Putamen (tissue), 1 donor: ENCODE measurements at regions not wholly inside any gene's neighbourhood (a gene's known extent, or its start where the extent isn't known, plus 50 kb on each side); places are given as distances from the start of the nearest gene placed in this dataset.
"Not testable (repeated sequence)": the region's sequence is repeated elsewhere in the genome, so short reads cannot be mapped to it uniquely, and the experiment has no call there.

Experiments
- DNase-seq: peaks from one replicate; pipeline ENCODE4 v3.0.0-alpha.2; 2016; ENCODE audit warnings: low spot score

DNA sequence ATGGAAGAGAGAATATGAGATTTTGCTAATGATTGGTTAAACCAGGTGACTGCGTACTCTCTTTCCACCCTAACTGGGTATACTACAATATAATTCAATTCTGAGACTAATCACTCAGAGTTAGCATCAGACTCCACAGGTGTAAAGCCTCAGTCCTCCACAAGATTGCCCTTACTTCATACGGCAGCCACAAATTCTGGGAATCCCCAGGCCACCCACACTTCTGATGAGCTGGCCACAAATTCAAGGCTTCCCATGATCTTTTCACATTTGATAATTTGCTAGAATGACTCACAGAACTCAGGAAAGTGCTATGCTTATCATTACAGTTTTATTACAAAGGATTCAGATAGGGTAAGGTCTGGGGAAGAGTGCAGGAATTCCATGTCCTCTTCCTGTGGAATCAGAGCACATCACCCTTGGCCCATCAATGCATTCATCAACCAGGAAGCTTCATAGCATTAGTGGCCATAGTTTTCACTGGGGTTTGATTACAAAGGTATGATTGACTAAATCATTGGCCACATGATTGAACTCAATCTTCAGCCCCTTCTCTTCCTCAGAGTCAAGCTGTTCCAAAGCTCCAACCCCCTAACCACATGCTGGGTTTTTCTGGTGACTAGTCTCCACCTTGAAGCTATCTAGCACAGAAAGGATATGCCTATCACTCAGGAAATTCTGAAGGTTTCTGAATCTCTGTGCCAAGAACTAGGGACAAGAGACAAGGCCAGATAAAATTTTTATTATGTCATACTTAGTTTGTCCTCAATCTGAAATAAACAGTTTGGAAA lies 131.7 kb downstream of the HHIPL2 start:
- DNase-seq: no peak

DNA sequence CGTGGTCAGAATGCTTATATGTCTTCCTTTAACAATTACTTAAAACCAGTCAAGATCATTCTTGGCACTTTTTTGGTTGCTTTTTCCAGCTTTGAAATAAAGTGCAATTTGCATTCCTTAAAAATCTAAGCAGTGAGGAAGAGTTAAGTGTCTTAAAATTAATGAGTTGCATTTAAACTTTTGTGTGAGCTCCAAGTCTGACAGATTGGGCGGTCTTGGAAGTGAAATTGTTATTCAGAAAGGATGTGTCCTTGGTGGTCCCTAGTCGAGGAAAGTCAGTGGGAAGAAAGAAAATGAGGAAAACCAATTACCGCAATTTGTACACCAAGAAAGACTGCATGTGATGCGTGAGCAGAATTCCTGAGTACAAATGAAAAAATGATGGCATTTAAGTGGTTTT lies 132.5 kb downstream of the HHIPL2 start:
- no peak for DNase-seq

DNA sequence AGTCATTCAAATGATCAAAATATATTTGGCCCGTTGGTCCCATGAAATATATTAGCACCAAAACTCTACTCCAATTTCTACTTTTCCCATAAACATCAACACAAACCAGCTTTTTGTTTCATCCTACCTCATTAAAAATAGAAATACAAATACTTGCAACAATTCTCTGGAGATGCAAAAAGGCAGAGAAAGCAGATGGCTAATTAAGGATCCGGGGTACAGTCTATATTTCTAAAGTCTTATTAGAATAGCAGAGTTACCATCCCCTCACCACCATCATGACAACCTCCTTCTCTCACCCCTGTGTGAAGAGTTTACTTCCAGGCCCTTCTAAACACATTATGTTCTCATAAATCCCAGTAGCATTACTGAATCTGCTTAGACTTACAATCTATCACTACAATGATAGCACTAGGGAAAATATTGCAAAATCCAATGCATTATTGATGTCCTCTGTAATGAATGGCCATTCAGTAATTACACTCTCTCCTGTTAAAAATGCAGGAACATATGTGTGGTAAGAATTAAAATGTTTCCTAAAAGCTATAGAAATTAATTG lies 133.8 kb downstream of the HHIPL2 start:
- no peak for DNase-seq

DNA sequence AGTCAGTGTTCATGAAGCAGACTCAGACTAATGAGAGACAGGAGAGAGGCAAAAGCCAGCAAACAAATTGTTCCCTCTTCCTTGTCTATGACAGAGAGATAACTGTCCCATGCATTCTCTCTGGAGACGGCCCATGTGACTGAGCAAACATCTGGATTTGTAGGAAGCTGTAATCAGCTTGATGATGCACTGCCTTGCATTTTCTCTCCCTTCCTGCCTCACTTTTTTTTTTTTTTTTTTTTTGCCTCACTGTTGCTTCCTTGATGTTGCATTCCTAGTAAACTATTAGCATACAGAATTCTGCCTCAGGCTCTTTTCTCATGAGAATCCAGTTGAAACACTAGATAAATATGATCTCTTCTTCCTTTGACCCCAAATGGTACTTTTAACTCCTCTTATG lies 134.5 kb downstream of the HHIPL2 start:
- no peak for DNase-seq

DNA sequence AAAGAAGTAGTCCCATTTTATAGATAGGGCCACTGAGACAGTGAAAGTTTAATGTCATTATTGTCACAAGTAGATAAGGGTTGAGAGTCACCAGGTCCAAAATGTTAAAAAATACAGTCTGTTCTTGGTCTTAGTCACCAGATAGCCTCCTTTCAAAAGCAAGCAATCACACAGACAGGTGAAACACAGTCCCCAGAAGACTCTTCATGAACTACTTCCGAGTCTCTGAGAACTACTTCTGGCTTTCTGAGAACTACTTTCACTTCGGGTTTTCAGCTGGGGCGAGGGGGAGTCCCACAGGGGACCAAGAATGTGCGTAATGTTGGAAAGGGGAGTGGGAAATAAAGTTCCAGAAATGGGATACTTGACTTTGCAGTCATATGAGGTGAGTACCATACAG lies 143.2 kb downstream of the HHIPL2 start:
- no peak for DNase-seq

DNA sequence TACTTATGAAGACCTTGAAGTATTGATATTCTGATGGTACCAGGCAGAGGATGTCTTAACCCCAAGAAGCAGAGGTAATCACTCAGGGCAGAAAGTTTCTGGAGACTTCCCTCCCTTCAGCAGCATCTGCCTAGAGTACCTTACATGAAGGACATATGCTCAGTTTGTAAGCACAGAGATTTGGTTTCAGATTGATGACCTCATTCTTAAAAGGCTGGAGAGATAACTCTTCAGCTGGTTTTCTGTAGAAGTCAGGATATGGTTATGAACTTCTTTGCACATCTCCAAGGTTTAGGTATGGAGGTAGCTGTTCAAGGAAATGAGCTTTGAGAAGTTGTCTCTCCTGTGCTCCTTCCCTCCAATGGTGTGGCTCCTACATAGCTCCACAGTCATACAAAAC lies 148.7 kb downstream of the HHIPL2 start:
- no peak for DNase-seq

DNA sequence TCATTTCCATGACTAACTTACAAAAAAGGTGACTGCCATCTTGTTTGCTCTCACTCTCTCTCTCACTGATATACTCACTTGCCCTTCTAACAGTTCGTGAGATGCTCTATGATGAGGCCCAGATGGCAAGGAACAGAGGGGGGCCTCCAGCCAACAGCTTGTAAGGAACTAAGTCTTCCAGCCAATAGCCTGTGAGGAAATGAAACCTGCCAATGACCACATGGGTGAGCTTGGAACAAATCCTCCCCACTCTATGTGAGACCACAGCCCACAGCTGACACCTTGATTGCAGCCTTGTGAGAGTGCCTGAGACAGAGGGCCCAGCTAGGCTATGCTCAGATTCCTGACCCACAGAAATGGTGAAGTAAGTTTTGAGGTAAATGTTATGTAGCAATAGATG lies 153.7 kb downstream of the HHIPL2 start:
- no peak for DNase-seq

DNA sequence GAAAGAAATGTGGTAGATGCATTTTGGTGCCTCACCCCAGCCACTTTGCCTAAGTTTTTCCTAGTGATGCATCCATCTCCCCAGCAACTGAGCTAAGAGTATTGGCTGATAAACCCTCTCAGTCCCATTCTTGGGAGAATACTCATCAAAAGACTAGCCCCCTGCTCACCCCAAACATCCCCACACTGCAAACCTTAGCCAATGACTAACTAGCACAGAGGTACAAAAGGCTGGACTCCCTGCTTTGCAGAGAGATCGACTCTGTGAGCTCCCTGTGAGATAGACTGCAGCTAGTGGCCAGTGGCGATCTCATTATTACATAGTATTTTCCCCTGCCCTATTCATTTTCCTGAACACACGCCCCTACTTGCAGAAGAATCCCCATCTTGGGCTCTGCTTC lies 155.3 kb downstream of the HHIPL2 start:
- DNase-seq: no peak

DNA sequence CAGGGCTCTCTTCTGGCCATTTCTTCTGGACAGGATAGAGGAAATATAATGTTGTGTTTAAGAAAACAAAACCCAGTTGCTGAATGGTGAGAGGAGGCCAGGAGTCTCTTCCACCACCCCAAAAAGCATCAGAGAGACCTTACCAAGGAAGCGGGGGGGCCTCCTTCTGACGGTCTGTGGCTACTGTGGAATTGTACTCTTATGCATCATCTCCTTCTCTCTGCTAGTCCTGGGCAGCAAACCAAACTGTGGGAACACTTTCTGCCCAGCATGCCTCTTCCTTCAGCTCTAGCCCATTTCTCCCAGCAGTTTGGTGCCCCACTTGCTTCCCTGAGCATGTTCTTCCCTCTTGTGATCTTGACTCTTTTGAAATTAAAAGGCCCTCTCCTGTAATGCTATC lies 157.7 kb downstream of the HHIPL2 start:
- DNase-seq: no peak

DNA sequence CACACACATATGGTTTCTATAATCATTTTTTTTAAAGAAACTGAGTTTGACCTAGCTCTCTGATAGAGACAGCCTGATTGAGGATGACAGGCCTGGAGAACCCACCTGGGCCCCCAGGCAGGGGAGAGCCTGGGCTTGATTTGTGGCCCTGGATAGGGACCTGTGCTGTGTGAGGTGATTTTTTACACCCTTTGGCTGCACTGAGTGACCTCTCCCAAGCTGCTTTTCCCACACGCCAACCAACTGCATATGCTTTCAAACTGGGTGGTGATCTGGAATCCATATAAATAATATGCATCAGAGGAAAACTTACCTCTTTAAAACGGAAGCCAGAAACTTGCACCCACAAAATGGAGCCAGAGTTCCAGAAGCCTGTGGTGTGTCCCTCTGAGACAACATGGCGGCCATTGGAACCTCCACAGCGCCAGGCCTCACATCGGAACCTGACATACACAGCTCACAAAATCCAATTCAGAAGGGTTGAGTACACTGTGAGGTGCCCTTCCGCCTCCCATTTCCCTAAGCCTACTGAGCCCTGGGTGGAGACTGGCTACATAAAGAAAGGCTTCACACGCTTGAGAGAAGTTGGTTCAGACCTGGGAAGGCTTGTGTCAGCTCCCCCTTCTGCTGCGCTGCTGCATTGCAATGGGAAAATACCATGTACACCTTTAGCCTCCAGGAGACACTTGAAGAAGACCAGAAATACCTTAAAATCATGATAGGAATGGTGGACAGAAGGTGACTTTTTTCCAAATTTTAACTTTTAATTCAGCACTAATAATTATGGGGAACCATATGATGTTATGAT lies 160.7 kb downstream of the HHIPL2 start:
- DNase-seq: no peak

DNA sequence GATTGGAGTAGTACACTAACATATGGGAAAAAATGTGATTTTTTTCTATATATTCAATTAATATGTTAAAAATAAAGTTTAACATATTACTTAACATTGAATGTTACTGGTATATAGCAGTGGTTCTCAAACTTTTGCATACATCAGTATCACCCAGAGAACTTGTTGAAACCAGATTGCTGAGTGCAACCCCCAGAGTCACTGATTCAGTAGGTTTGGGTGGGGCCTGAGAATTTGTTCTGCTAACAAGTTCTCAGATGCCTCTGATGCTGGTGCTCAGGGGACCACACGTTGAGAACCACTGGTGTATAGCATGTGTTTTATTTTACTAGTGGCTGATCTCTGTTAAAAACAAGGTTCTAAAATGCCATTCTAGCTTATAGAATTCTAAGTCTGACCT lies 161.9 kb downstream of the HHIPL2 start:
- no peak for DNase-seq

DNA sequence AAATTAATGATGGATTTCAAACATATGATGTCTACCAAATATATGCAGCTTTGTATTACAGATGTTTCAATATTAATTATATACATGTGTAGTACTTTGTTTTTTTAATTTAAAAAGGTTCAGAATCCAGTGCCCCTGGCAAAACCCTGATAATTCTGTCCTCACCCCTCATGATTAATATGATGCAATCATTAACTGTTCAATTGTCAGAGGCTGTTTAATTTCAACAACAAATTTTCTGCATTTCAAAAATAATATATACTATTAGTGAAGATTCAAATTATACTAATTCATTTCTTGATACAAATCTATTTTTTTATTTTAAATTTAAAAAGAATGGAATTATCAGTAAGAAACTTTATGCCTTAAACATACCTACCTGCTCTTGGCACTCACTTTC lies 162.6 kb downstream of the HHIPL2 start:
- no peak for DNase-seq

DNA sequence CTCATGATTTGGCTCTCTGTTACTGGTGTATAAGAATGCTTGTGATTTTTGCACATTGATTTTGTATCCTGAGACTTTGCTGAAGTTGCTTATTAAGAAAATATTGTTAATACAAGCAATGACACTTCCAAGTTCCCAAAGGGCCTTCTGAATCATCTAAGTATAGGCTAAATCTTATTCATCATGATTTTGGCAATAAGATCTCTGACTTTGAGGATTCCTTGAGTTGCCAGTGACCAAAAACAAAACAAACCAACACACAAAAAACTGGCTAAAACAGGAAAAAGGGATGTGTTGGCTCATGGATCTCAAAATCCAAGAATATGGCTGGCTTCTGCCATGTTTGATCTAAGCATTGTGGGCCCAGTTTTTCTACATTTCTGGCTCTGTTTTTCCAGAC lies 163.4 kb downstream of the HHIPL2 start:
- no peak for DNase-seq

DNA sequence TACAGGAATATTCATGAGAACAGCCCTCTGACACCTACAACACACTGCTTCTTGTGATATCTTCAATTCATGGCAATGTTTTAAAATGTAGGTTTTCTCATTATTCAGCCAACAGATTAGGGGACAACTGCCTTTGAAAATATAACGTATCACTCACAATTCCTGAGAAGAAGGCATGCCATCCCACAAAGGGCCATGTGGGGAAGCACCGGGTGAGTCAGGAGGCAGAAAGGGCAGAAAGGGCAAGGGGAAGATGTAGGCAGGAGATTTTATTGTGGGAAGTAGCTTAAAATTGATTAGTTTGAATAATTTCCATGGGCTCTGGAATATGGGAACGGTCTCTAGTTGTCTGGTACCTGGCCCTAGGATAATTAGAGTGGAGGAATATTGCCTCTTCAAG lies 165.7 kb downstream of the HHIPL2 start:
- DNase-seq: no peak

DNA sequence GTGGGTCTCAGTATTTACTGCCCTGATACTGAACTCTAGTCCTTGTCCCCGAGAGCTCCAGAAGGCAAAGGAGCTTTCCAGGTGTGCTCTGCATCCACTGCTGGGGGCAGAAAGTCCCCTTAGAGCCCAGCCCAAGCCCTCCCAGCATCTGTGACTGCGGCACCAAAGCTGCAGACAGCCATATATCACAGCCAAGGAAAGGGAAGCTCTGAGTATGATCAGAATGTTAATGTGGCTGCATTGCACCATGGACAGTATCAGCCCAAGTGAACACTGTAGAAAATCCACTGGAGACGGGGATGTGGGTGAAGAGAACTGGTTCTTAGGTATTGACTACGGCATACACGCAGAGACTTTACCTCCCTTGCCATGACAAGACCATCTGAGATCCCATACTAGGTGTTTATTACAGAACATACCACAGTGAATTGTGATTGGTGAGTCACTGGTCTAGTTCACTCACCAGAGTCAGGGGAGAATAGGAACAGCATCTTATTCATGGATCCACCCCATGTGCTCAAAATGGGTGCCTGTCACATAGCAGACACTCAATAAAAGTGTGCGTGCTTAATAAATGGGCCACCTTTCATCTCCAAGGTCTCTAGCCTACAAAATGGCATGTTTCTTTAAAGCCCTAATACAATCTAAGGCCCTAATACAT lies 170.3 kb downstream of the HHIPL2 start:
- DNase-seq: no peak

DNA sequence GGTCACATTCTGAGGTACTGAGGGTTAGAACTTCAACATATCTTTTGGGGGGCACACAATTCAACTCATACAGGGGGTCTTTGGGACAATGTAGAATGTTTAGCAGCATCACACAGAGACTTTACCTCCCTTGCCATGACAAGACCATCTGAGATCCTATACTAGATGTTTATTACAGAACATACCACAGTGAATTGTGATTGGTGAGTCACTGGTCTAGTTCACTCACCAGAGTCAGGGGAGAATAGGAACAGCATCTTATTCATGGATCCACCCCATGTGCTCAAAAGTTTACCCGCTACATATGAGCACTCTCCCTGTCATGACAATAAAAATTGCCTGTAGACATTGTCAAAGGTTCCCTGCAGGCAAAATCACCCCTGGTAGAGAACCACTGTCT lies 171.1 kb downstream of the HHIPL2 start:
- DNase-seq: not testable (repeated sequence)

DNA sequence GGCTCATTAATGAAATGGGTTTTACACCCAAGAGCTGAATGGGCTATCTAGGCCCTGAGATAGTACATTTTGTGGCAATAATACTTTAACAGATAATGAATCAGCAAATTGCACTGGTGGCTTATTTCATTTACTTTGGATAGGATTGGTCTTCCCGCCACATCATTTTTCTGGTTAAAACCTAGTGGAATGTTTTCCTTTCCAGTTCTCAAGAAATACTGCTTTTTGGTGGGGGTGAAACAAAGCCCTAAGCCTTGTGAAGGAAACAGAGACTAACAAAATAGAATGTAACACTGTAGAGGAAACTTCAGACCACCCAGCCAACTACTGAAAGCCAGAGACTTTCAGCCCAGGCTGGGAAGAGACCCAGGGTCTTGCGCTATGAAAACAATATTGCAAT lies 172.2 kb downstream of the HHIPL2 start:
- DNase-seq: no peak

DNA sequence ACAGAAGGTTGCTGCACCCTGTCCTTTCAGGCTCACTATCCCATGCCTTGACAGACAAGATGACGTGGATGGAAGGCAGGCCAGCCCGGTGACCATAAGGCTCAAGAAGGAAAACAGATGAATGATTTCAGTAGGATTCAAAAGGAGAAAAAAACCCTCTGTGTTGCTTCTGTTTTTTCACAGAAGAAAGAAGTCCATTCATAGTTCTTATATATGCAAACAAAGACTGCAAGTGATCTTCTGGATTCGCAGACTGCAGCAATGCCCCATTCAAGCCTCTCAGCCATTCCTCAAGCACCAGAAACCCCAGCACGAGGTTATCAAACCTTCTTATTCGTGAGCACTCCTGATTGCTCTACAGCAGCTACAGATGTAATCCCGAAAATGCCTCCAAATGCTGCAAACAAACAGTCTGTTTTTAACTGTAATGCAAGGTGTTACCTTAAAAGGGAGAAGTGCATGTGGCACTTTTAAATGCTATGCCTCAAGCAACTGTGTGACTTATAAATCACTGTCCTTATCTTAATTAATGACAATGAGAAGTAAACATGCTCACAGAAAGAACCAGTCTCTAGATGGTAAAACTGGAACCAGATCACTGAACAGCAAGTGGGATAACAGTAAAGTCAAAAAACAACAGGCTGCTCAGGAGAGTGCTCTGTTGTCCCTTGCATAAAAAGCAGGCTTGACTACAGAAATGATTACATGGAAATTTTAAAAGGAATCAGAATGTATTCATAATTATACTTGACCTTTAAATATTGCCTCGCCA lies 173.9 kb downstream of the HHIPL2 start:
- DNase-seq: no peak

DNA sequence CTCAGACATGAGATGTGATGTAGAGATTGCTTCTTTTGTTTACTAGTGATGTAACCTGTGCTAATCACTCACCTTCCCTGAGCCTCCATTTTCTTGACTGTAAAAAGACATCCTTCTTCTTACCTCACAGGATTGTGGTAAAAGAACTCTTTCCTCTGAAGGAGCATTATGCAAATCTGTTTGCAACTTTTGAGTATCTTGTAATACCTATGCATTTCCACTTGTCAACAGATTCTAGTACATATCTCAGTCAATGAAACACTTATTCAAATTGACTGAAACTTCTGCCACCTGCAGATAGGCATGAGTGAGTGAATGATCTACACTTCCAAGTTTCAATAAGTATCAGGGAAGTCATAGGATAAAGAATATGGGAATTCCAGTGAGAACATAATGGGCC lies 174.7 kb downstream of the HHIPL2 start:
- no peak for DNase-seq

DNA sequence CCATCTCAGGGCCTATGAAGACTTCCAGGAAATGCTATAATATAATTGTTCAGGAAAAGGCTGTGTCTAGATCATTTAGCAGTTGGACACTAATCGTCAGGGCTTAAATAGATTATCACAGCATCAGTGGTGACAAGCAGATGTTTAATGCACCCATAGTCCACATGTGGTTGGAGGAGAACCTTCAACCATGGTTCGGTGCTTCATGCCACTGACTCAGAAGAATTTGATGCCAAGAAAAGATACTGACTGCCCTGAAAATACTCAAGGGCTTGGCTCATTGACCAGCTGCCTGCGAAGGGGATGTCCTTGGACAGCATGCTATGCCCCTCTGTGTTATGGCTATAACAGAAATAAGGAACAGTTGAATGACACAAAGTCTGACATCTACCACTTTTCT lies 175.7 kb downstream of the HHIPL2 start:
- no peak for DNase-seq

DNA sequence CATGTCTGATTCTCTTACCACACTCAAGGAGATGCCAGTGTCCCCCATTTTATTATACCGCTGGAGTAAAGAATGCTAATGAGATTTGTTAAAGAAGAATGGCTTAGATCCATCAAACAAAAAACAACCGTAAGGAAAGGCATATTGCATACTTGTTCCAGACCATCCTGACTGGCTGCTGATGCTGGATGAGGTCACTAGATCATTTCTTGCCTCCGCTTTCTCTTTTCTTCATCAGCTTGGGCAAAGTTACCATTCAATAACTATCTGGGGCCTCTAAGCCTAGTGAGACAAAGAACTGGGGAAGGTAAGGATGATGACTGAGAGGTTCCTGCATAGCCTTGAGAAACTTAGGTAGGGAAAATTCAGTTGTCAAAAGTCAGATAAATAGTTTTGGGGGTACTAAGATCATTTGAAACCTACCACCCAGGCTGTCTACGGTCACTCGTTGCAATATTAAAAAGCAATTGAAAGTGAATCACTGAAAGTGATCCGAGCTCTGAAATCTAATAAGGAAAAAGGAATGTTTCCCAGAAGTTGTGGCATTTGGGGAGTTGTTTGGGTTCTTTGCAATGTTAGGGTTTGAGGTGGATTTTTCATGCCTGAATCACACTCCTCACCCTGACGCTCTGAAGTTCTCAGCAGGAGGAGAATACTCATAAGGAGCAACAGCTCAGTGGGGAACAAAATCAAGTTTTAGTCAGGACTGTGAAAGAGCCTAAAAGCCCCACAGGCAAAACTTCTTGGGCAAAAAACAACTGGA lies 176.8 kb downstream of the HHIPL2 start:
- no peak for DNase-seq
